Tibial nerve (tissue), 4 donors: ENCODE measurements at regions not wholly inside any gene's neighbourhood (a gene's known extent, or its start where the extent isn't known, plus 50 kb on each side); places are given as distances from the start of the nearest gene placed in this dataset.

Source experiments
- DNase-seq, 2 donors: peaks; one replicate each; pipeline ENCODE4 v3.0.0-alpha.2; 2019; ENCODE audit warnings: low spot score in 2 of 2
- H3K27ac ChIP-seq, 4 donors: fragments of 200-600 bp; sonication (generic) in 3 of 4; one replicate each; pipeline ENCODE4 v1.5.1; 2017 to 2019; ENCODE audit warnings: mild to moderate bottlenecking in 1 of 4
- H3K27me3 ChIP-seq, 2 donors: fragments of 200-600 bp; sonication (generic) in 1 of 2; one replicate each; pipeline versions ENCODE4 v1.5.1 to v1.6.0; 2017 to 2019
- H3K36me3 ChIP-seq, 3 donors: fragments of 200-600 bp; sonication (generic); one replicate each; pipeline ENCODE4 v1.5.1; 2018 to 2019
- H3K4me1 ChIP-seq, 4 donors: fragments of 200-600 bp; sonication (generic) in 3 of 4; one replicate each; pipeline ENCODE4 v1.5.1; 2017 to 2019
- H3K4me3 ChIP-seq, 4 donors: fragments of 200-600 bp; sonication (generic) in 3 of 4; one replicate each; pipeline ENCODE4 v1.5.1; 2017 to 2019; ENCODE audit warnings: mild to moderate bottlenecking in 1 of 4, moderate library complexity in 1 of 4
- H3K9me3 ChIP-seq, 4 donors: fragments of 200-600 bp; sonication (generic) in 3 of 4; one replicate each; pipeline ENCODE4 v1.5.1; 2017 to 2019
- CTCF ChIP-seq, 5 experiments: fragments of 200-600 bp in 3 of 5; fragments of 450-650 bp in 2 of 5; sonication (generic) in 3 of 5; IDR thresholded peaks; one replicate each; pipeline ENCODE4 v1.5.1; 2016 to 2019; ENCODE audit warnings: antibody characterized with exemption in 5 of 5, mild to moderate bottlenecking in 3 of 5, moderate library complexity in 2 of 5
- EP300 ChIP-seq, 2 donors: sonication (generic); formaldehyde crosslinking; IDR thresholded peaks; one replicate each; pipeline ENCODE4 v1.6.1; 2017; ENCODE audit warnings: antibody characterized with exemption in 2 of 2, mild to moderate bottlenecking in 1 of 2
- POLR2A ChIP-seq, 2 donors: fragments of 450-650 bp; IDR thresholded peaks; one replicate each; pipeline ENCODE4 v1.6.1; 2017; ENCODE audit warnings: antibody characterized with exemption in 2 of 2, mild to moderate bottlenecking in 2 of 2, moderate library complexity in 2 of 2
- WGBS, 2 donors: methylation state at CpG; one replicate each; pipeline ENCODE4 v1.1.5; 2018; 5-methylcytosine and 5-hydroxymethylcytosine counted together

GRCh38 chr6:48747471-48747870 lies 636.5 kb upstream of the PTCHD4 start:
- DNase-seq: no peak
- H3K36me3 ChIP-seq: no peaks in the 10 kb centered on the region
- H3K27ac ChIP-seq: no peak overlapping the region
- H3K9me3 ChIP-seq: no peaks in the 10 kb centered on the region
- no peak overlapping the region for H3K4me3 ChIP-seq
- H3K27me3 ChIP-seq: no peaks in the 10 kb centered on the region
- no peak for TF ChIP-seq CTCF (IDR thresholded peaks at IDR 0.05)
- no peak for TF ChIP-seq POLR2A (IDR thresholded peaks at IDR 0.05)
- H3K4me1 ChIP-seq: no peaks in the 10 kb centered on the region

GRCh38 chr6:48747040-48747439 lies 636.0 kb upstream of the PTCHD4 start:
- H3K4me3 ChIP-seq: no peak overlapping the region
- TF ChIP-seq POLR2A (IDR thresholded peaks at IDR 0.05): no peak
- no peak for TF ChIP-seq EP300 (IDR thresholded peaks at IDR 0.05)
- no peak for TF ChIP-seq CTCF (IDR thresholded peaks at IDR 0.05)
- no peaks in the 10 kb centered on the region for H3K36me3 ChIP-seq
- no peaks in the 10 kb centered on the region for H3K4me1 ChIP-seq
- 28 to 34% methylated on average over 2 of the region's 2 CpGs for WGBS, 2 donors
- no peaks in the 10 kb centered on the region for H3K27me3 ChIP-seq
- no peak overlapping the region for H3K27ac ChIP-seq
- no peak for DNase-seq
- H3K9me3 ChIP-seq: no peaks in the 10 kb centered on the region

- H3K27ac ChIP-seq: no peak overlapping the region
- no peak overlapping the region for H3K4me3 ChIP-seq
- H3K9me3 ChIP-seq: no peaks in the 10 kb centered on the region
- TF ChIP-seq POLR2A (IDR thresholded peaks at IDR 0.05) (no peak), CTCF (IDR thresholded peaks at IDR 0.05) (no peak), EP300 (IDR thresholded peaks at IDR 0.05) (no peak)
- DNase-seq: no peak
- no peaks in the 10 kb centered on the region for H3K36me3 ChIP-seq
- no peaks in the 10 kb centered on the region for H3K27me3 ChIP-seq
- H3K4me1 ChIP-seq: no peaks in the 10 kb centered on the region
Measured at GRCh38 chr6:48744948-48745347, 634.0 kb upstream of the PTCHD4 start.

GRCh38 chr6:48743738-48744137 lies 632.7 kb upstream of the PTCHD4 start:
- Histone ChIP-seq H3K4me1 (no peaks in the 10 kb centered on the region), H3K27me3 (no peaks in the 10 kb centered on the region), H3K36me3 (no peaks in the 10 kb centered on the region), H3K4me3 (no peak overlapping the region), H3K27ac (no peak overlapping the region), H3K9me3 (no peaks in the 10 kb centered on the region)
- TF ChIP-seq EP300 (IDR thresholded peaks at IDR 0.05) (no peak), POLR2A (IDR thresholded peaks at IDR 0.05) (no peak), CTCF (IDR thresholded peaks at IDR 0.05) (no peak)
- WGBS, 2 donors: 36 to 52% methylated on average over 3 of the region's 3 CpGs
- no peak for DNase-seq

- WGBS, 2 donors: 39 to 40% methylated on average over 2 of the region's 2 CpGs
- Histone ChIP-seq H3K27ac (no peak overlapping the region), H3K36me3 (no peaks in the 10 kb centered on the region), H3K4me1 (no peaks in the 10 kb centered on the region), H3K27me3 (no peaks in the 10 kb centered on the region), H3K9me3 (no peaks in the 10 kb centered on the region), H3K4me3 (no peak overlapping the region)
- TF ChIP-seq CTCF (IDR thresholded peaks at IDR 0.05): no peak
- TF ChIP-seq POLR2A (IDR thresholded peaks at IDR 0.05): no peak
- TF ChIP-seq EP300 (IDR thresholded peaks at IDR 0.05): no peak
- no peak for DNase-seq
Measured at GRCh38 chr6:48736501-48737206, 625.7 kb upstream of the PTCHD4 start.
